Natural killer cell treated with Interleukin-12 subunit alpha and Interleukin-12 subunit beta and Interleukin-15 and Interleukin-18, amount 100 ng/mL, for 72 hours (primary cell): ENCODE measurements at regions not wholly inside any gene's neighbourhood (a gene's known extent, or its start where the extent isn't known, plus 50 kb on each side); places are given as distances from the start of the nearest gene placed in this dataset.

Source experiments
- ATAC-seq, 2 donors: fragments of 150-1000 bp; cut with Tn5 transposase in 1 of 2; sonication (Bioruptor Pico), chemical (Tn5 transposase) in 1 of 2; 2 replicates each; pipeline ENCODE4 v1.10.0; 2021
- DNase-seq: peaks from one replicate; pipeline ENCODE4 v3.0.0; 2022; ENCODE audit warnings: low spot score
- H3K27ac Mint-ChIP-seq, 2 donors: 1 replicate in 1 of 2; 2 replicates in 1 of 2; pipeline ENCODE4 v1.8.0; 2022; ENCODE audit warnings: mixed read lengths in 2 of 2, mild to moderate bottlenecking in 1 of 2, moderate library complexity in 1 of 2
- H3K27me3 Mint-ChIP-seq, 2 donors: 1 replicate in 1 of 2; 2 replicates in 1 of 2; pipeline ENCODE4 v1.8.0; 2022; ENCODE audit warnings: mixed read lengths in 2 of 2
- H3K36me3 Mint-ChIP-seq: one replicate; pipeline ENCODE4 v1.8.0; 2022; ENCODE audit warnings: mixed read lengths
- H3K4me1 Mint-ChIP-seq, 2 donors: 1 replicate in 1 of 2; 2 replicates in 1 of 2; pipeline ENCODE4 v1.8.0; 2022; ENCODE audit warnings: low read depth in 2 of 2, mixed read lengths in 2 of 2, mild to moderate bottlenecking in 1 of 2
- H3K4me3 Mint-ChIP-seq: one replicate; pipeline ENCODE4 v1.8.0; 2022; ENCODE audit warnings: mixed read lengths
- H3K9me3 Mint-ChIP-seq: 2 replicates; pipeline ENCODE4 v1.8.0; 2022; ENCODE audit warnings: mixed read lengths

DNA sequence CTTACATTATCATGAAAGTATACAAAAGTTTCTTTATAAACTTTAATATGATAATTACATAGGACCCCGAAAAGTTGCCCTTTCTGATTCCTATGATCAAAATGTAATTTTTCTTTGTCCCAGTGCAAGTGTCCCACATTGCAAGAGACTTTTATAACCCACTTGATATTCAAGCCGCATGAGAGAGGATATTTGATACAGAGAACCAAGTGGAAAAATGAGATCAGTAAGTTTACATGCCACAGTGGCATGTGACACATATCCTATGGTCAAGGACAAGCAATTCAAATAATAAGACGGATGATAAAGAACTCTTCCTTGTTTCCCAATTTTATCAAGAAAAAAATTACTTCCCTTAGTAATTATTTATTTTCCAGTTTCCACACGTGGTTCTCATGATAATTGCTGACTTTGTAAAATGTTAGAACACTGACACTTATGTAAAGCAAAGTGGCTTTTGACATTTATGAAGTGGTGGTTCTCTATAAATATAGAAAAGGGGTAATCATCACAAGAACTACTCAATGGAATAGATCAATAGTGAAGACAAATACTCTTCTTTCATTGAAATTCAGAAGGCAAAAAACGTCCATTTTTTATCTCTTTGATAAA lies 273.7 kb upstream of the NOCT start:
- H3K27me3 Mint-ChIP-seq = no peaks in the 10 kb centered on the region
- H3K4me1 Mint-ChIP-seq = no peaks in the 10 kb centered on the region
- no peaks in the 10 kb centered on the region for H3K9me3 Mint-ChIP-seq
- ATAC-seq (no peak), DNase-seq (no peak)
- H3K4me3 Mint-ChIP-seq = no peak overlapping the region
- H3K27ac Mint-ChIP-seq = no peak overlapping the region
- H3K36me3 Mint-ChIP-seq = no peaks in the 10 kb centered on the region

- Mint-ChIP-seq H3K4me3 (no peak overlapping the region), H3K9me3 (no peaks in the 10 kb centered on the region), H3K4me1 (no peaks in the 10 kb centered on the region), H3K27ac (no peak overlapping the region), H3K27me3 (peaks cover 0 to under 1% of the 10 kb centered on the region in 2 donors), H3K36me3 (no peaks in the 10 kb centered on the region)
- ATAC-seq = no peak
- DNase-seq = no peak
Observed at GRCh38 chr4:138740816-138741745, 274.5 kb upstream of the NOCT start.

DNA sequence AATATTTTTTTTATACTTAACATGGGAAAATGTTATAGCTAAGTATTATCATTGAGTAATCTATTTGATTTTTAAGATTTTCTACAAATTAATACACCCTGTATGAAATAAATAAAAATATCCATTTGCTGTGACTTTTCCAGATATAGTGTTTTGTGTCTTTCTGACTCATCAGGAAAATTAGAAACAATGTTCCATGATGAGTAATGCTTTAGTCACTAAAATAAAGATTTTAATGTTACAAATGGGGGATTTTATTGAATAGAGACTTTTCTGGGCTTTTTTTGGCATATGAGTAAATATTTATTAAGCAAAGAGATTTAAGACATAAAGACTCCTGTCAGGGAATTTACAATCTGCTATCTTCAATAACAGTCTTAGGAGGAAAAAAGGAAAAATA lies 279.2 kb upstream of the NOCT start:
- no peak overlapping the region for H3K4me3 Mint-ChIP-seq
- H3K36me3 Mint-ChIP-seq = no peaks in the 10 kb centered on the region

DNA sequence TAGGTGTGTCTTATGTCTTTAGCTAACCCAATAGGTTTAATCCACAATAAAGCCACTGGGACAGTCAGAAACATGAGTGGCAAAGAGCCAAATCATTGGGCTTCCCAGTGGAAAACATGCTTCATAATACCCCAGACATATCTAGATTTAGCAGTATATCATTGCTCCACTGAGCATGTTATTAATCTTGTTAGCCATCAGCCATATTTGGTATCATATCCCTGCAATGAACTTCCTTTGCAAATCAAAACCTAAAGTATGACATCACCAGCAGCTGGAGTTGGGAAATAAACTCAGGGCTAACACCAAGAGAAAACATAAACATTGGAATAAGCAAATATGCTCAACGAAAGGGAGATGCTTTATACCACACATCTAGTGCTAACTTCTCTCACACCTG lies 280.8 kb upstream of the NOCT start:
- DNase-seq (no peak), ATAC-seq (no peak)
- Mint-ChIP-seq H3K4me3 (no peak overlapping the region), H3K27ac (no peak overlapping the region), H3K9me3 (peaks cover 5% of the 10 kb centered on the region), H3K36me3 (no peaks in the 10 kb centered on the region), H3K4me1 (no peaks in the 10 kb centered on the region), H3K27me3 (peaks cover 0 to 4% of the 10 kb centered on the region in 2 donors)

More for the DNA sequence above, 279.2 kb upstream of the NOCT start:
- Mint-ChIP-seq H3K27ac (no peak overlapping the region), H3K27me3 (peaks cover 0 to 4% of the 10 kb centered on the region in 2 donors), H3K9me3 (no peaks in the 10 kb centered on the region), H3K4me1 (no peaks in the 10 kb centered on the region)
- DNase-seq = no peak
- no peak for ATAC-seq

DNA sequence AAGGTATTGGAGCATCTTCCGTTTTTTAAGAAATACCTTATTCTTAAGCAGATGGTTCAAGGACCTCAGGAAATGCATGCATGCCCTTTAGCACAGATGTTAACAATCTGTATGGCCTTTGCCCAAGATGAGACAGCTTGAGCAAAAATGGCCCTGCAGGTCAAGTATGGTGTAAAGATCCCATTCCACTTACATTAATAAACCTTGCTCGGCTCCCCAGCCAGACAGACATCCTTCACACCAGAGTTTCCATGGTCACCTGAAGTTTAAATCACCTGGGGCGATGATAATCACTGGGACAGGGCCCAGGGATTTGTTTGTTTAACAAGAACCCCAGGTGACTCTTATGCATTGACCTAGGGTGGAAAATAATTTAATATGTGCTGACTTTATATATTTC lies 287.0 kb upstream of the NOCT start:
- H3K27ac Mint-ChIP-seq = no peak overlapping the region
- H3K4me3 Mint-ChIP-seq = no peak overlapping the region
- H3K9me3 Mint-ChIP-seq = peaks cover 5% of the 10 kb centered on the region
- DNase-seq (no peak), ATAC-seq (no peak)
- peaks cover 0 to 5% of the 10 kb centered on the region in 2 donors for H3K27me3 Mint-ChIP-seq
- H3K4me1 Mint-ChIP-seq = no peaks in the 10 kb centered on the region
- no peaks in the 10 kb centered on the region for H3K36me3 Mint-ChIP-seq

GRCh38 chr4:138727731-138728130 lies 287.9 kb upstream of the NOCT start:
- H3K36me3 Mint-ChIP-seq = no peaks in the 10 kb centered on the region
- H3K4me3 Mint-ChIP-seq = no peak overlapping the region
- H3K9me3 Mint-ChIP-seq = peaks cover 5% of the 10 kb centered on the region
- peaks cover 0 to 5% of the 10 kb centered on the region in 2 donors for H3K27me3 Mint-ChIP-seq
- ATAC-seq (no peak), DNase-seq (no peak)
- H3K4me1 Mint-ChIP-seq = no peaks in the 10 kb centered on the region
- no peak overlapping the region for H3K27ac Mint-ChIP-seq

DNA sequence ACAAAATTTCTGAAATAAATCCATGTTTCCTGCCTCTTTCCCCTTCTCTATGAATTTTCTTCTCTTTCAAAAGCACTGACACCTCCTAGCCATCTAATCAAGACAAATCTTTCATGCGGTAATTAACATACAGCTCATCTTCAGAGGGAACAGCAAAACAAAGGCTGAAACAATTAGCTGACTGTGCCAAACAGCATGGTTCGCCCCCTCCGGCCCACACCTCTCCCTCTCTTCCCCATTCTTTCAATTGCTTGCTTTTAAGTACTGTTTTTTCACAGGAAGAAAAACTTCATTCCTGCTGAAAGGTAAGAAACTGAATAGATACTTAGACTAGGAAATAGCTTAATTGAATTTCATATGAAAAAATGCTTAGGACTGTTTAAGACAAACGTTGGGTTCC lies 291.1 kb upstream of the NOCT start:
- no peak overlapping the region for H3K27ac Mint-ChIP-seq
- DNase-seq (no peak), ATAC-seq (no peak)
- H3K4me3 Mint-ChIP-seq = no peak overlapping the region
- H3K36me3 Mint-ChIP-seq = no peaks in the 10 kb centered on the region
- H3K9me3 Mint-ChIP-seq = no peaks in the 10 kb centered on the region
- peaks cover 0 to 4% of the 10 kb centered on the region in 2 donors for H3K27me3 Mint-ChIP-seq
- no peaks in the 10 kb centered on the region for H3K4me1 Mint-ChIP-seq

GRCh38 chr4:138716559-138717335 lies 298.8 kb upstream of the NOCT start:
- H3K4me1 Mint-ChIP-seq = no peaks in the 10 kb centered on the region
- DNase-seq (no peak), ATAC-seq (no peak)
- H3K4me3 Mint-ChIP-seq = no peak overlapping the region
- H3K36me3 Mint-ChIP-seq = no peaks in the 10 kb centered on the region
- no peaks in the 10 kb centered on the region for H3K9me3 Mint-ChIP-seq
- H3K27ac Mint-ChIP-seq = no peak overlapping the region
- no peaks in the 10 kb centered on the region for H3K27me3 Mint-ChIP-seq

GRCh38 chr4:138710297-138710696 lies 305.3 kb upstream of the NOCT start:
- Mint-ChIP-seq H3K27me3 (peaks cover 6 to 12% of the 10 kb centered on the region in 2 donors), H3K4me3 (no peak overlapping the region), H3K27ac (no peak overlapping the region), H3K36me3 (no peaks in the 10 kb centered on the region), H3K9me3 (peaks cover 8% of the 10 kb centered on the region), H3K4me1 (no peaks in the 10 kb centered on the region)
- ATAC-seq (no peak), DNase-seq (no peak)

- Mint-ChIP-seq H3K27me3 (peaks cover 6 to 12% of the 10 kb centered on the region in 2 donors), H3K4me3 (no peak overlapping the region), H3K4me1 (no peaks in the 10 kb centered on the region), H3K9me3 (peaks cover 8% of the 10 kb centered on the region), H3K27ac (no peak overlapping the region), H3K36me3 (no peaks in the 10 kb centered on the region)
- no peak for DNase-seq
- ATAC-seq = no peak
Observed at GRCh38 chr4:138709859-138710258, 305.7 kb upstream of the NOCT start.

DNA sequence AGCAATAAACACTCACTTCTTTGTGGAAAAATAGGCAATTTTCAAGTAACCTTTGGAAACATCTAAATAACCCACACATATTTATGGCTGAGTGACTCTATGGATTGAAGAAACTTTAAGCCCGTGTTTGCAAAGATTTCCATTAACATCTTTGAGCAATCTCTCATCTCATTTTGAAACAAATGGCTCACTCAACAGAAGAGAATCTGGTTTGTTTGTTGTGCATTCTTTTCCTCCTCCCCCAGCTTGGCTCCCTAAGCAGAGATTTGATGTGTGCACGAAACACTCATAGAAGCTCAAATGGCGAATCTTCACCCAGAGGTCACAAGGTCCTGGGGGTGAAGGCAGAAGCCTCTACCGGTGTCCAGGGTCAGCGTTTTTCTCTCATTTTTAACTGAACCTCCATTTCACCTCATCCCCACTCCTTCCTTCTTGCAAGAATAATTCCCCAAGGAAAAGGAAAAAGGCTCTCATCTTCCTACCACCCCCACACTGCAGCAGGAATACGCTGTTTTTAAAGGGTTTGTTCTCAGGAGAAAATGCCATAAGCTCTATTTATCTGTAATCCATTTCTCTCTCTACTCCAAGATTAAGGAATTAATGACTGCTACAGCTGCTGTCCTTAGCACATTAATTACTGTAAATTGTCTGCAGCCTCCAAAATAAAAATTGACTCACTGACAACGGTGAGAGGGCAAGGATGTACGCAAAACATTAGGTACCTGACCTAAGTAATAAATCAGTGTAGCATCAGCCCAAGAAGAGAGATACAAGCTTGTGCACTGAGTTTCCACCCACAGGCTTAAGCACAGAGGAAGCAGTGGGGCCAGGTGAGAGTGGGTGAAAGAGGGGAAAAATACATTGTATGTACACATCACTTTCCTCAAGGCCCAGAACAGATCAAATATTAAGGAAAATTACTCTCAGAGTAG lies 307.6 kb upstream of the NOCT start:
- Mint-ChIP-seq H3K9me3 (peaks cover 14% of the 10 kb centered on the region), H3K36me3 (no peaks in the 10 kb centered on the region), H3K4me3 (no peak overlapping the region), H3K4me1 (no peaks in the 10 kb centered on the region), H3K27ac (no peak overlapping the region), H3K27me3 (peaks cover 10 to 12% of the 10 kb centered on the region in 2 donors)
- ATAC-seq = no peak
- DNase-seq = no peak

DNA sequence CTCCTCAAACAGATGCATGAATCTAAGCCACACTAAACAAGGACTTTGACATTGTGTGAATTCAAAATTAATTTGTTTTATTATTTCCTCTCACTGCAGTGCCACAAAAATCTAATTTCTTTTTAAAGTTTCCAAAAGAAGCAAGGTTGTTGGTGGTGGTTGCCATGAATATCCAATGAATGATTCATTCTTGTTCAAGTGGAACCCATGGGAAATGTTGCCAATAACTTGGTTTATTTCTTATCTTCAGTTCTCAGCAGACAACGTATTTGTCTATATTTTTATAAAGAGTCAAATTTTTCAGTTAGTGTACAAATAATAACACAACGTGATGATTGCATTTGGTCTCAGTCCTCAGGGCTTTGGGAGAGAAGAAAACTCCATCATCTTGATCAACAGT lies 309.4 kb upstream of the NOCT start:
- Mint-ChIP-seq H3K4me3 (no peak overlapping the region), H3K4me1 (no peaks in the 10 kb centered on the region), H3K9me3 (peaks cover 14% of the 10 kb centered on the region), H3K36me3 (no peaks in the 10 kb centered on the region), H3K27ac (no peak overlapping the region), H3K27me3 (peaks cover 10 to 12% of the 10 kb centered on the region in 2 donors)
- DNase-seq (no peak), ATAC-seq (no peak)

- Mint-ChIP-seq H3K4me1 (no peaks in the 10 kb centered on the region), H3K9me3 (peaks cover 5% of the 10 kb centered on the region), H3K27me3 (peaks cover 0 to 3% of the 10 kb centered on the region in 2 donors), H3K27ac (no peak overlapping the region), H3K4me3 (no peak overlapping the region), H3K36me3 (no peaks in the 10 kb centered on the region)
- ATAC-seq = no peak
- no peak for DNase-seq
Observed at GRCh38 chr4:138702190-138702824, 313.3 kb upstream of the NOCT start.
